T-helper 1 cell treated with Interleukin-12 subunit alpha and Interleukin-12 subunit beta and Interleukin-4 antibody, amounts not matched to agents 30 μg/mL and 1 μg/mL, for 36 hours (primary cell): ENCODE measurements at regions not wholly inside any gene's neighbourhood (a gene's known extent, or its start where the extent isn't known, plus 50 kb on each side); places are given as distances from the start of the nearest gene placed in this dataset.

Source experiments
- H3K27ac Mint-ChIP-seq: one replicate; pipeline ENCODE4 v1.8.0; 2021; ENCODE audit warnings: mild to moderate bottlenecking, mixed read lengths
- H3K27me3 Mint-ChIP-seq: one replicate; pipeline ENCODE4 v1.8.0; 2021; ENCODE audit warnings: low read depth, mixed read lengths
- H3K36me3 Mint-ChIP-seq: one replicate; pipeline ENCODE4 v1.8.0; 2021; ENCODE audit warnings: low read depth, mixed read lengths
- H3K4me1 Mint-ChIP-seq: one replicate; pipeline ENCODE4 v1.8.0; 2021; ENCODE audit warnings: low read depth, mixed read lengths
- H3K4me3 Mint-ChIP-seq: one replicate; pipeline ENCODE4 v1.8.0; 2021; ENCODE audit warnings: mild to moderate bottlenecking, moderate library complexity, mixed read lengths
- H3K9me3 Mint-ChIP-seq: one replicate; pipeline ENCODE4 v1.8.0; 2021; ENCODE audit warnings: mixed read lengths

- Mint-ChIP-seq H3K4me3 (no peak overlapping the region), H3K9me3 (no peaks in the 10 kb centered on the region), H3K27me3 (peaks cover 6% of the 10 kb centered on the region)
These were observed 95.4 kb downstream of the MRPL36 start for GRCh38 chr5:1704266-1704665.

GRCh38 chr5:1703352-1704050, 96.1 kb downstream of the MRPL36 start:
- no peak overlapping the region for H3K4me3 Mint-ChIP-seq
- H3K9me3 Mint-ChIP-seq = no peaks in the 10 kb centered on the region
- H3K4me1 Mint-ChIP-seq = peaks cover 2% of the 10 kb centered on the region
- H3K27me3 Mint-ChIP-seq = no peaks in the 10 kb centered on the region
- H3K36me3 Mint-ChIP-seq = no peaks in the 10 kb centered on the region
- no peak overlapping the region for H3K27ac Mint-ChIP-seq

More at GRCh38 chr5:1704266-1704665, 95.4 kb downstream of the MRPL36 start:
- H3K4me1 Mint-ChIP-seq = peaks cover 6% of the 10 kb centered on the region
- H3K36me3 Mint-ChIP-seq = no peaks in the 10 kb centered on the region
- H3K27ac Mint-ChIP-seq = no peak overlapping the region

- H3K27ac Mint-ChIP-seq = no peak overlapping the region
- H3K4me1 Mint-ChIP-seq = peaks cover 8% of the 10 kb centered on the region
- H3K9me3 Mint-ChIP-seq = no peaks in the 10 kb centered on the region
- no peaks in the 10 kb centered on the region for H3K36me3 Mint-ChIP-seq
- peaks cover 5% of the 10 kb centered on the region for H3K27me3 Mint-ChIP-seq
- no peak overlapping the region for H3K4me3 Mint-ChIP-seq
These were observed 97.3 kb downstream of the MRPL36 start for GRCh38 chr5:1702318-1702717.

GRCh38 chr5:1701884-1702283, 97.8 kb downstream of the MRPL36 start:
- Mint-ChIP-seq H3K36me3 (no peaks in the 10 kb centered on the region), H3K27me3 (peaks cover 5% of the 10 kb centered on the region), H3K27ac (no peak overlapping the region), H3K4me1 (peaks cover 8% of the 10 kb centered on the region), H3K9me3 (no peaks in the 10 kb centered on the region), H3K4me3 (no peak overlapping the region)

- Mint-ChIP-seq H3K4me1 (peaks cover 8% of the 10 kb centered on the region), H3K4me3 (no peak overlapping the region), H3K9me3 (no peaks in the 10 kb centered on the region), H3K36me3 (no peaks in the 10 kb centered on the region), H3K27me3 (peaks cover 5% of the 10 kb centered on the region), H3K27ac (no peak overlapping the region)
These were observed 98.3 kb downstream of the MRPL36 start for GRCh38 chr5:1701216-1701864.

GRCh38 chr5:1699394-1699793, 100.2 kb downstream of the MRPL36 start:
- H3K9me3 Mint-ChIP-seq = no peaks in the 10 kb centered on the region
- no peak overlapping the region for H3K4me3 Mint-ChIP-seq
- H3K4me1 Mint-ChIP-seq = peaks cover 11% of the 10 kb centered on the region
- no peak overlapping the region for H3K27ac Mint-ChIP-seq
- H3K36me3 Mint-ChIP-seq = no peaks in the 10 kb centered on the region
- H3K27me3 Mint-ChIP-seq = peaks cover 5% of the 10 kb centered on the region

- Mint-ChIP-seq H3K9me3 (no peaks in the 10 kb centered on the region), H3K36me3 (no peaks in the 10 kb centered on the region), H3K27me3 (peaks cover 5% of the 10 kb centered on the region), H3K27ac (no peak overlapping the region), H3K4me3 (no peak overlapping the region), H3K4me1 (peaks cover 11% of the 10 kb centered on the region)
These were observed 100.9 kb downstream of the MRPL36 start for GRCh38 chr5:1698589-1699316.

GRCh38 chr5:1692381-1692780, 107.3 kb downstream of the MRPL36 start:
- Mint-ChIP-seq H3K9me3 (no peaks in the 10 kb centered on the region), H3K4me1 (peaks cover 3% of the 10 kb centered on the region), H3K27ac (no peak overlapping the region), H3K36me3 (no peaks in the 10 kb centered on the region), H3K27me3 (peaks cover 12% of the 10 kb centered on the region), H3K4me3 (no peak overlapping the region)

GRCh38 chr5:1687301-1687970, 112.2 kb downstream of the MRPL36 start:
- H3K4me3 Mint-ChIP-seq = no peak overlapping the region
- H3K27ac Mint-ChIP-seq = no peak overlapping the region
- no peaks in the 10 kb centered on the region for H3K36me3 Mint-ChIP-seq
- no peaks in the 10 kb centered on the region for H3K4me1 Mint-ChIP-seq
- peaks cover 22% of the 10 kb centered on the region for H3K27me3 Mint-ChIP-seq
- no peaks in the 10 kb centered on the region for H3K9me3 Mint-ChIP-seq

GRCh38 chr5:1686016-1686802, 113.4 kb downstream of the MRPL36 start:
- no peaks in the 10 kb centered on the region for H3K4me1 Mint-ChIP-seq
- no peaks in the 10 kb centered on the region for H3K36me3 Mint-ChIP-seq
- no peaks in the 10 kb centered on the region for H3K9me3 Mint-ChIP-seq

GRCh38 chr5:1685066-1685465, 114.6 kb downstream of the MRPL36 start:
- Mint-ChIP-seq H3K27ac (no peak overlapping the region), H3K27me3 (peaks cover 28% of the 10 kb centered on the region), H3K9me3 (peaks cover 6% of the 10 kb centered on the region), H3K4me3 (no peak overlapping the region), H3K36me3 (no peaks in the 10 kb centered on the region), H3K4me1 (no peaks in the 10 kb centered on the region)

More at GRCh38 chr5:1686016-1686802, 113.4 kb downstream of the MRPL36 start:
- Mint-ChIP-seq H3K27ac (no peak overlapping the region), H3K4me3 (no peak overlapping the region), H3K27me3 (peaks cover 22% of the 10 kb centered on the region)

GRCh38 chr5:1681955-1682354, 117.7 kb downstream of the MRPL36 start:
- H3K27ac Mint-ChIP-seq = no peak overlapping the region
- no peak overlapping the region for H3K4me3 Mint-ChIP-seq
- H3K36me3 Mint-ChIP-seq = no peaks in the 10 kb centered on the region
- H3K4me1 Mint-ChIP-seq = no peaks in the 10 kb centered on the region
- H3K9me3 Mint-ChIP-seq = peaks cover 6% of the 10 kb centered on the region
- H3K27me3 Mint-ChIP-seq = peaks cover 43% of the 10 kb centered on the region

- Mint-ChIP-seq H3K9me3 (no peaks in the 10 kb centered on the region), H3K27ac (no peak overlapping the region), H3K27me3 (peaks cover 69% of the 10 kb centered on the region), H3K36me3 (no peaks in the 10 kb centered on the region), H3K4me3 (no peak overlapping the region), H3K4me1 (no peaks in the 10 kb centered on the region)
These were observed 126.5 kb downstream of the MRPL36 start for GRCh38 chr5:1673042-1673677.
